ENCODE measurements at regions not wholly inside any gene's neighbourhood (a gene's known extent, or its start where the extent isn't known, plus 50 kb on each side); places are given as distances from the start of the nearest gene placed in this dataset.

GRCh38 chr4:157882901-157883300, 289.9 kb downstream of the GASK1B start:
- intact Hi-C loops (cut with DNase I, micrococcal nuclease): no loop called here
- ATAC-seq (no peak), DNase-seq (no peak)
- no peak for TF ChIP-seq CTCF (IDR thresholded peaks at IDR 0.05)
- Histone ChIP-seq H3K4me1 (ENCODE audit: low read depth) (no peaks in the 10 kb centered on the region), H3K9me3 (no peaks in the 10 kb centered on the region), H3K4me3 (no peak overlapping the region), H3K36me3 (ENCODE audit: low read depth) (no peaks in the 10 kb centered on the region)

GRCh38 chr4:157880761-157881160, 292.1 kb downstream of the GASK1B start:
- Histone ChIP-seq H3K36me3 (ENCODE audit: low read depth) (no peaks in the 10 kb centered on the region), H3K4me1 (ENCODE audit: low read depth) (no peaks in the 10 kb centered on the region), H3K9me3 (no peaks in the 10 kb centered on the region), H3K4me3 (no peak overlapping the region)
- ATAC-seq: no peak
- no peak for DNase-seq
- intact Hi-C loops (cut with DNase I, micrococcal nuclease): no loop called here
- TF ChIP-seq CTCF (IDR thresholded peaks at IDR 0.05): no peak

- no peaks in the 10 kb centered on the region for H3K4me1 ChIP-seq (ENCODE audit: low read depth)
- H3K4me3 ChIP-seq: no peak overlapping the region
- intact Hi-C loops (cut with DNase I, micrococcal nuclease): no loop called here
- DNase-seq: no peak
- no peak for ATAC-seq
- H3K36me3 ChIP-seq (ENCODE audit: low read depth): no peaks in the 10 kb centered on the region
- TF ChIP-seq CTCF (IDR thresholded peaks at IDR 0.05): no peak
- no peaks in the 10 kb centered on the region for H3K9me3 ChIP-seq
Observed at GRCh38 chr4:157854819-157855218, 318.0 kb downstream of the GASK1B start.

- no peak overlapping the region for H3K4me3 ChIP-seq
- no peaks in the 10 kb centered on the region for H3K36me3 ChIP-seq (ENCODE audit: low read depth)
- no peak for DNase-seq
- H3K4me1 ChIP-seq (ENCODE audit: low read depth): peaks cover 7% of the 10 kb centered on the region
- H3K9me3 ChIP-seq: no peaks in the 10 kb centered on the region
- peak; percentile 75 for ATAC-seq
- no peak for TF ChIP-seq CTCF (IDR thresholded peaks at IDR 0.05)
- intact Hi-C loops (cut with DNase I, micrococcal nuclease): no loop called here
Observed at GRCh38 chr4:157840648-157841047, 332.2 kb downstream of the GASK1B start.

- Histone ChIP-seq H3K36me3 (ENCODE audit: low read depth) (no peaks in the 10 kb centered on the region), H3K4me1 (ENCODE audit: low read depth) (peaks cover 7% of the 10 kb centered on the region), H3K4me3 (no peak overlapping the region), H3K9me3 (no peaks in the 10 kb centered on the region)
- TF ChIP-seq CTCF (IDR thresholded peaks at IDR 0.05): no peak
- intact Hi-C loops (cut with DNase I, micrococcal nuclease): no loop called here
- DNase-seq (no peak), ATAC-seq (no peak)
Observed at GRCh38 chr4:157840034-157840433, 332.8 kb downstream of the GASK1B start.

GRCh38 chr4:157838366-157838765, 334.5 kb downstream of the GASK1B start:
- ATAC-seq (no peak), DNase-seq (no peak)
- Histone ChIP-seq H3K4me1 (ENCODE audit: low read depth) (peaks cover 7% of the 10 kb centered on the region), H3K4me3 (no peak overlapping the region), H3K9me3 (no peaks in the 10 kb centered on the region), H3K36me3 (ENCODE audit: low read depth) (no peaks in the 10 kb centered on the region)
- intact Hi-C loops (cut with DNase I, micrococcal nuclease): no loop called here
- TF ChIP-seq CTCF (IDR thresholded peaks at IDR 0.05): no peak

All from mucosa of descending colon (tissue), 3 donors.